ENCODE measurements at regions not wholly inside any gene's neighbourhood (a gene's known extent, or its start where the extent isn't known, plus 50 kb on each side); places are given as distances from the start of the nearest gene placed in this dataset.

GRCh38 chr5:6872441-6873160, 159.4 kb downstream of the TENT4A start:
- no peak for DNase-seq (ENCODE audit: low spot score)

- no peak for DNase-seq (ENCODE audit: low spot score)
Observed at GRCh38 chr5:6873359-6873758, 160.1 kb downstream of the TENT4A start.

GRCh38 chr5:6875376-6875775, 162.1 kb downstream of the TENT4A start:
- DNase-seq (ENCODE audit: low spot score) = no peak

GRCh38 chr5:6877986-6878828, 165.0 kb downstream of the TENT4A start:
- no peak for DNase-seq (ENCODE audit: low spot score)

GRCh38 chr5:6885581-6885980, 172.3 kb downstream of the TENT4A start:
- DNase-seq (ENCODE audit: low spot score) = no peak

- no peak for DNase-seq (ENCODE audit: low spot score)
Observed at GRCh38 chr5:6886866-6887265, 173.6 kb downstream of the TENT4A start.

GRCh38 chr5:6889030-6889429, 175.8 kb downstream of the TENT4A start:
- DNase-seq (ENCODE audit: low spot score) = no peak

- no peak for DNase-seq (ENCODE audit: low spot score)
Observed at GRCh38 chr5:6899221-6899620, 186.0 kb downstream of the TENT4A start.

- DNase-seq (ENCODE audit: low spot score) = no peak
Observed at GRCh38 chr5:6900247-6901227, 187.3 kb downstream of the TENT4A start.

- no peak for DNase-seq (ENCODE audit: low spot score)
Observed at GRCh38 chr5:6902094-6902493, 188.9 kb downstream of the TENT4A start.

- DNase-seq (ENCODE audit: low spot score) = no peak
Observed at GRCh38 chr5:6902597-6902996, 189.4 kb downstream of the TENT4A start.

GRCh38 chr5:6903934-6904333, 190.7 kb downstream of the TENT4A start:
- no peak for DNase-seq (ENCODE audit: low spot score)

- no peak for DNase-seq (ENCODE audit: low spot score)
Observed at GRCh38 chr5:6904860-6905259, 191.6 kb downstream of the TENT4A start.

- DNase-seq (ENCODE audit: low spot score) = no peak
Observed at GRCh38 chr5:6905423-6905822, 192.2 kb downstream of the TENT4A start.

- DNase-seq (ENCODE audit: low spot score) = no peak
Observed at GRCh38 chr5:6905883-6906282, 192.7 kb downstream of the TENT4A start.

- no peak for DNase-seq (ENCODE audit: low spot score)
Observed at GRCh38 chr5:6907320-6907918, 194.2 kb downstream of the TENT4A start.

- no peak for DNase-seq (ENCODE audit: low spot score)
Observed at GRCh38 chr5:6909901-6910300, 196.7 kb downstream of the TENT4A start.

- DNase-seq (ENCODE audit: low spot score) = no peak
Observed at GRCh38 chr5:6910950-6911349, 197.7 kb downstream of the TENT4A start.

GRCh38 chr5:6914347-6914746, 201.1 kb downstream of the TENT4A start:
- no peak for DNase-seq (ENCODE audit: low spot score)

GRCh38 chr5:6915574-6915973, 202.3 kb downstream of the TENT4A start:
- DNase-seq (ENCODE audit: low spot score) = no peak

- no peak for DNase-seq (ENCODE audit: low spot score)
Observed at GRCh38 chr5:6918255-6918654, 205.0 kb downstream of the TENT4A start.

All from CD4-positive, alpha-beta T cell treated with Interleukin-15 for 4 hours (primary cell).